Naive B cell (primary cell): ENCODE measurements at regions not wholly inside any gene's neighbourhood (a gene's known extent, or its start where the extent isn't known, plus 50 kb on each side); places are given as distances from the start of the nearest gene placed in this dataset.

Experiments used
- ATAC-seq, 2 donors: fragments of 150-1000 bp; cut with Tn5 transposase; 2 replicates each; pipeline ENCODE4 v1.10.0; 2021; ENCODE audit warnings: low read depth in 2 of 2, mild to moderate bottlenecking in 2 of 2, moderate library complexity in 2 of 2
- DNase-seq: peaks from one replicate; pipeline ENCODE4 v3.0.0; 2022
- H3K27ac Mint-ChIP-seq, 6 donors: one replicate each; pipeline ENCODE4 v1.8.0; 2020 to 2022; ENCODE audit warnings: mild to moderate bottlenecking in 6 of 6, mixed read lengths in 6 of 6, moderate library complexity in 5 of 6, inconsistent platforms in 2 of 6
- H3K27me3 Mint-ChIP-seq, 3 donors: one replicate each; pipeline ENCODE4 v1.8.0; 2021 to 2022; ENCODE audit warnings: mixed read lengths in 3 of 3, mild to moderate bottlenecking in 1 of 3
- H3K36me3 Mint-ChIP-seq, 2 donors: one replicate each; pipeline ENCODE4 v1.8.0; 2020 to 2022; ENCODE audit warnings: mixed read lengths in 2 of 2, inconsistent platforms in 1 of 2, mild to moderate bottlenecking in 1 of 2
- H3K4me1 Mint-ChIP-seq, 3 donors: one replicate each; pipeline ENCODE4 v1.8.0; 2020 to 2022; ENCODE audit warnings: mixed read lengths in 3 of 3, inconsistent platforms in 1 of 3, mild to moderate bottlenecking in 1 of 3, moderate library complexity in 1 of 3
- H3K4me3 Mint-ChIP-seq, 8 donors: one replicate each; pipeline ENCODE4 v1.8.0; 2020 to 2022; ENCODE audit warnings: mild to moderate bottlenecking in 8 of 8, mixed read lengths in 8 of 8, moderate library complexity in 8 of 8, inconsistent platforms in 2 of 8
- H3K9me3 Mint-ChIP-seq, 7 donors: one replicate each; pipeline ENCODE4 v1.8.0; 2020 to 2022; ENCODE audit warnings: mixed read lengths in 7 of 7, mild to moderate bottlenecking in 5 of 7, inconsistent platforms in 2 of 7, moderate library complexity in 1 of 7

DNA sequence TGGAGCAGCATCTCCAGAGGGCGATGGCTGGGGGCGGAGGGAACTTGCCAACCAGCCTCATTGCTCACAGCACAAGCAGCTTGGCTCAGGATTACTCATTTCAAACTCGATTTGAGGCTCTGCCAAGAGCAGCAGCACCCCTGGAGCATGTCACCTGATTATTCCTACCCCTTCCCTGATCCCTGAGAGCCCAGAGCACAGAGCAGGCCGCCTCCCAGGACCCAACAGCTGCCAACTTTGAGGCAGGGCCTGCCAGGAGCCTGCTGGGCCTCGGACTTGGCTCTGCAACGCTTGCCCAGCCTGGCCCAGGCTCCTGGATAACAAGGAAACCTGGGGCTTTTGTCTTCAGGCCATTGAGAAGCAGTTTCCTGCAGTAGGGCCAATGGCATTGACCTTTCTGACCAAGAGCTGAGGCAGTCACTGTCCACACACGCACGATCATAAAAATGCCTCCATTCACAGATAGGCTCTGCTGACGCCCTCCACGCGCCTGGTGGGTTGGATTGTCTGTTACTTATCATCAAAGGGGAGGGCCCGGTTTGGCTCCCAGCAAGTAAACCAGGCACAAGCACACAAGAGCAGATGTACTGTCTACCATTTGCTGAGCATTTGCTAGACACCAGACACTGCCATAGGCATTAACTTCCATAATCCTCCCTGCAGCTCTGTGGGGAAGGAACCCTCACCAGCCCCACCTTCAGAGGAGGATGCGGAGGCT lies 406.6 kb upstream of the EEF2KMT start:
- peaks cover 0 to 7% (median 2%) of the 10 kb centered on the region in 7 donors for H3K9me3 Mint-ChIP-seq
- H3K4me1 Mint-ChIP-seq, result no peaks in the 10 kb centered on the region
- no peak overlapping the region for H3K4me3 Mint-ChIP-seq
- DNase-seq, result no peak
- H3K27ac Mint-ChIP-seq, result no peak overlapping the region
- ATAC-seq, result no peak
- no peaks in the 10 kb centered on the region for H3K36me3 Mint-ChIP-seq
- peaks cover 0 to 12% (median 6%) of the 10 kb centered on the region in 3 donors for H3K27me3 Mint-ChIP-seq

GRCh38 chr16:5502944-5503343 lies 405.3 kb upstream of the EEF2KMT start:
- H3K4me3 Mint-ChIP-seq, result peak overlapping the region in 1 of 8 donors; percentile 55
- ATAC-seq (no peak), DNase-seq (no peak)
- H3K9me3 Mint-ChIP-seq, result peaks cover 0 to 4% (median 2%) of the 10 kb centered on the region in 7 donors
- H3K27me3 Mint-ChIP-seq, result peaks cover 0 to 12% (median 6%) of the 10 kb centered on the region in 3 donors
- no peak overlapping the region for H3K27ac Mint-ChIP-seq
- no peaks in the 10 kb centered on the region for H3K4me1 Mint-ChIP-seq
- H3K36me3 Mint-ChIP-seq, result no peaks in the 10 kb centered on the region

GRCh38 chr16:5502467-5502869 lies 404.9 kb upstream of the EEF2KMT start:
- Mint-ChIP-seq H3K27me3 (peaks cover 0 to 12% (median 6%) of the 10 kb centered on the region in 3 donors), H3K4me1 (no peaks in the 10 kb centered on the region), H3K36me3 (no peaks in the 10 kb centered on the region), H3K4me3 (peak overlapping the region in 1 of 8 donors; percentile 44), H3K9me3 (peaks cover 0 to 4% (median 2%) of the 10 kb centered on the region in 7 donors), H3K27ac (no peak overlapping the region)
- ATAC-seq (no peak), DNase-seq (no peak)

DNA sequence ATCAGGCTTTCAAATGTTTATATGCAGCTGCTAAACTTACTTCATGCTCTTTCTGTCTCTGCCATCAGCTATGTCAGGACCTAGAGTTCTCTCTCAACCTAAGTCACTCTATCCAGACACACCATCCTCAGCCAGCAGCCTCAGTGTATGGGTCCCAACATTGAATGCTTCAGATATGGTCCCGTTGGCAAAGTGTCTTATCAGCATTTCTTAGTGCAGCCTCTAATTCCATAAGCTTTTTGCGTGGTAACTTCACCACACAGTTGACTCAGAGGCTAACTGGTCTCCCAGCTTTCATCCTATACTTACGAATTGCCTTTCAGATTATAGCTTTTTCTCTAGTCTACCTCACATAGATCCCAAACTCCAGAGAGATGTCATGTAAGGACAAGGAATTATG lies 402.9 kb upstream of the EEF2KMT start:
- no peak overlapping the region for H3K4me3 Mint-ChIP-seq
- no peak for ATAC-seq

DNA sequence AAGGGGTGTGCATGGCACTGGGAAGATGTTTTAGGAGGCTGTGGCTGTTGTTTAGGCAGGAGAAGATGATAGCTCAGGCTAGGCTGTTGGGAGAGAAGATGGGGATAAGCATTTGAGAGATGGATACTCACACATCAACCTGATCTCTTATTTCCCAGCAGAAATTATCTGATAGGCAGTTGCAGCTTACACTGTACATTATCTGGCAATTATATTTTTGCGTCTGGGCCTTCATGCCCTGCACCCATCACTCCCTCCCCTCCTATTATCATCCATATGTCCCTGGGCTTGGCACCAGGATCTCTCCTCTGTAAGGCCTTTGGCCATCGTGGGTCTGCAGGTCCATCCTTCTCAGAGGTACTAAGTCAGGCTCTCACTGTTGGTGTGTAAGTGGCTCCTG lies 401.0 kb upstream of the EEF2KMT start:
- ATAC-seq (no peak), DNase-seq (no peak)
- Mint-ChIP-seq H3K4me1 (no peaks in the 10 kb centered on the region), H3K27ac (no peak overlapping the region), H3K27me3 (peaks cover 0 to 8% (median 8%) of the 10 kb centered on the region in 3 donors), H3K9me3 (peaks cover 0 to 8% (median 5%) of the 10 kb centered on the region in 7 donors), H3K4me3 (no peak overlapping the region), H3K36me3 (no peaks in the 10 kb centered on the region)

More for the DNA sequence above, 402.9 kb upstream of the EEF2KMT start:
- Mint-ChIP-seq H3K36me3 (no peaks in the 10 kb centered on the region), H3K27ac (no peak overlapping the region), H3K9me3 (peaks cover 0 to 8% (median 5%) of the 10 kb centered on the region in 7 donors), H3K4me1 (no peaks in the 10 kb centered on the region), H3K27me3 (peaks cover 0 to 8% (median 0%) of the 10 kb centered on the region in 3 donors)
- no peak for DNase-seq

DNA sequence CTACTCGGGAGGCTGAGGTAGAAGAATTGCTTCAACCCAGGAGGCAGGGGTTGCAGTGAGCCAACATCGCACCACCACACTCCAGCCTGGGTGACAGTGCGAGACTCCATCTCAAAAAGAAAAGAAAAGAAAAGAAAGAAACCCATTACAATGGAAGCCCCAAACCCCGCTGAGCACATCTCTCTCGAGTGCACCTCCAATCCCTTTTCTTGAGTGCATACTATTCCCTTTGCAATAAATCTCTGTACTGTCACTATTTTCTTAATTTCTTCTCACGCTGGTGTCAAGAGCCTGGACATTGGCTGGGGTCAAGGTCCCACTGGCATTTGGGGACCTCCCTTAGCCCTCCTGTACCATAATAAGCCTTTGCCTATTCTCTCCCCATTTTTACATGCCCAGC lies 398.4 kb upstream of the EEF2KMT start:
- H3K27me3 Mint-ChIP-seq, result peaks cover 4 to 8% (median 8%) of the 10 kb centered on the region in 3 donors
- H3K36me3 Mint-ChIP-seq, result no peaks in the 10 kb centered on the region

GRCh38 chr16:5490499-5490898 lies 392.9 kb upstream of the EEF2KMT start:
- peaks cover 0 to 8% (median 4%) of the 10 kb centered on the region in 3 donors for H3K27me3 Mint-ChIP-seq
- DNase-seq (no peak), ATAC-seq (no peak)
- peaks cover 0 to 1% (median 0%) of the 10 kb centered on the region in 7 donors for H3K9me3 Mint-ChIP-seq
- no peak overlapping the region for H3K4me3 Mint-ChIP-seq
- H3K36me3 Mint-ChIP-seq, result no peaks in the 10 kb centered on the region
- no peak overlapping the region for H3K27ac Mint-ChIP-seq
- H3K4me1 Mint-ChIP-seq, result no peaks in the 10 kb centered on the region

More for the DNA sequence above, 398.4 kb upstream of the EEF2KMT start:
- no peaks in the 10 kb centered on the region for H3K4me1 Mint-ChIP-seq
- DNase-seq (no peak), ATAC-seq (no peak)
- H3K9me3 Mint-ChIP-seq, result peaks cover 0 to 8% (median 5%) of the 10 kb centered on the region in 7 donors
- H3K4me3 Mint-ChIP-seq, result no peak overlapping the region
- H3K27ac Mint-ChIP-seq, result no peak overlapping the region

DNA sequence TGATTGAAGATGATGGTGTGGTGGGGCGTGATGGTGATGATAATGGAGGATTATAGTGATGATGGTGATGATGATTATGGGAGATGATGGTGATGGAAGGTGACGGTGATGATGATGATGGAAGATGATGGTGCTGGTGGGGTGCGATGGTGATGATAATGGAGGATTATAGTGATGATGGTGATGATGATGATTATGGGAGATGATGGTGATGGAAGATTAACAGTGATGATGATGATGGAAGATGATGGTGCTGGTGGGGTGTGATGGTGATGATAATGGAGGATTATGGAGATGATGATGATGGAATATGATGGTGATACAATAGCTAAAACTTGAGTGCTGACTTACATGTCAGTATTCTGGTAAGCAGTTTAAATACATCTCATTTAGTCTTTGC lies 391.0 kb upstream of the EEF2KMT start:
- no peak for DNase-seq
- Mint-ChIP-seq H3K9me3 (peaks cover 0 to 1% (median 0%) of the 10 kb centered on the region in 7 donors), H3K4me1 (no peaks in the 10 kb centered on the region)

GRCh38 chr16:5487728-5488127 lies 390.1 kb upstream of the EEF2KMT start:
- no peaks in the 10 kb centered on the region for H3K27me3 Mint-ChIP-seq
- no peak overlapping the region for H3K4me3 Mint-ChIP-seq

More for the DNA sequence above, 391.0 kb upstream of the EEF2KMT start:
- H3K36me3 Mint-ChIP-seq, result no peaks in the 10 kb centered on the region
- ATAC-seq, result no peak
- H3K27ac Mint-ChIP-seq, result no peak overlapping the region
- no peak overlapping the region for H3K4me3 Mint-ChIP-seq
- H3K27me3 Mint-ChIP-seq, result peaks cover 0 to 4% (median 0%) of the 10 kb centered on the region in 3 donors

DNA sequence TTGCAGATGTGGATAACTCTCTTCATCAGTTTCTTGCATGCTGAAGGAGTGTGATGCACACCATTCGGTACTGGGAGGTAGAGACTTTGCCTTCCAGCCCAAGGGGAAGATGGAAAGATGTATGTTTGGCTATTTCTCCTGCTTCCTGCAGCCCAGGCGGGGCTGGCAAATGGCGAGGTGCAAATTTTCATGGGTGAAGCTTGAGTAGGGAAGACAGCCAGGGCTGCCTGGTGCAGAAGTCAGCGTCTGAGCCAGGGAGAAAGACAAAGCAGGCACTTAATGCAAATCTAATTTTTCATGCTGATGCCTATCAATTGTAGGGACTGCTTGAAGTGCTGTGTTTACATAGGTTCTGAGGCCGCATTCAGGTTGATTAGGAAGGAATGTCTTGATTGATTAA lies 384.7 kb upstream of the EEF2KMT start:
- H3K4me1 Mint-ChIP-seq, result no peaks in the 10 kb centered on the region
- DNase-seq (no peak), ATAC-seq (no peak)
- peaks cover 0 to 4% (median 0%) of the 10 kb centered on the region in 7 donors for H3K9me3 Mint-ChIP-seq
- no peak overlapping the region for H3K4me3 Mint-ChIP-seq
- peak overlapping the region in 1 of 6 donors; percentile 46 for H3K27ac Mint-ChIP-seq
- H3K36me3 Mint-ChIP-seq, result no peaks in the 10 kb centered on the region
- H3K27me3 Mint-ChIP-seq, result peaks cover 5 to 18% (median 6%) of the 10 kb centered on the region in 3 donors

More at GRCh38 chr16:5487728-5488127, 390.1 kb upstream of the EEF2KMT start:
- H3K27ac Mint-ChIP-seq, result no peak overlapping the region
- no peak for ATAC-seq
- H3K36me3 Mint-ChIP-seq, result no peaks in the 10 kb centered on the region
- H3K9me3 Mint-ChIP-seq, result peaks cover 0 to 4% (median 0%) of the 10 kb centered on the region in 7 donors
- no peaks in the 10 kb centered on the region for H3K4me1 Mint-ChIP-seq
- no peak for DNase-seq

DNA sequence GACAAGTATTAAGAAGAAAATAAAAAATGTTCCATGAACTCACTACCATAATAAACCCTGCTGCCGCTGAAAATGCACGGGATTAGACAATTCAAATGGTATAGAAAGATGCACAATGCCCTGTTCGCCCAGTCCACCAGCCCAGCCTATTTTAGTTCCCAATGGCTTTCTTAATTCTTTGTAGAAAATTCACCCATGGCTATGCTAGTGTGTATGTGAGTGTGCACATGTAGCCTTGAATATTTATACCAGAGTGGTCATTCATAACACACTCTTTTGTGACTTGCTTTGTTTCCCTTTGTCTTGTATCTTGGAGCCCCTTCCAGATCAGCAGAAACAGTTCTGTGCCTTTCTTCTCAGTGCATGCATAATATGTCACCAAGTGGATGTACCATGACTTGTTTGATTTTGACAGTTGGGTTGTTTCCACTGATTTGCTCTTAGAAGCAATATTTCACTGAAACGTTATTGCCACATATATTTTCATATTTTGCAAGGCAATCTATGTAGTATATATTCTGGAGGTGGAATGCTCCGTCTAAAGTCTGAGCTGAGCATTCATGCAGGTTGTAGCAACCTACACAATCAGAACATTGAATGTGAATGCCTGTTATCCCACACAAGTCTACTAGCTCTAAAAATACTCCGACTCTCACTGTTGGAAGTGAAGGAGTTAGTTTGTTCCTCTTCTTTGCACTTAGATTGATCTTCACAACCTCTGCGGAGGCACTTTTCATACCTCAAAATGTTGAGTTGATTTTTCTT lies 383.0 kb upstream of the EEF2KMT start:
- no peak overlapping the region for H3K4me3 Mint-ChIP-seq
- no peaks in the 10 kb centered on the region for H3K36me3 Mint-ChIP-seq
- ATAC-seq (no peak), DNase-seq (no peak)
- no peaks in the 10 kb centered on the region for H3K4me1 Mint-ChIP-seq
- H3K27me3 Mint-ChIP-seq, result peaks cover 5 to 18% (median 6%) of the 10 kb centered on the region in 3 donors
- H3K27ac Mint-ChIP-seq, result no peak overlapping the region
- peaks cover 0 to 4% (median 0%) of the 10 kb centered on the region in 7 donors for H3K9me3 Mint-ChIP-seq

GRCh38 chr16:5479926-5480325 lies 382.3 kb upstream of the EEF2KMT start:
- Mint-ChIP-seq H3K27me3 (peaks cover 5 to 18% (median 6%) of the 10 kb centered on the region in 3 donors), H3K36me3 (no peaks in the 10 kb centered on the region), H3K4me1 (no peaks in the 10 kb centered on the region), H3K27ac (no peak overlapping the region), H3K4me3 (no peak overlapping the region), H3K9me3 (peaks cover 0 to 4% (median 0%) of the 10 kb centered on the region in 7 donors)
- DNase-seq, result no peak
- no peak for ATAC-seq

- H3K9me3 Mint-ChIP-seq, result peaks cover 0 to 6% (median 0%) of the 10 kb centered on the region in 7 donors
- H3K27me3 Mint-ChIP-seq, result peaks cover 6 to 28% (median 9%) of the 10 kb centered on the region in 3 donors
- no peak overlapping the region for H3K27ac Mint-ChIP-seq
- DNase-seq (no peak), ATAC-seq (no peak)
- no peaks in the 10 kb centered on the region for H3K4me1 Mint-ChIP-seq
- H3K36me3 Mint-ChIP-seq, result no peaks in the 10 kb centered on the region
- no peak overlapping the region for H3K4me3 Mint-ChIP-seq
Observed at GRCh38 chr16:5478036-5478435, 380.4 kb upstream of the EEF2KMT start.
